G401 (cell line): ENCODE measurements at regions not wholly inside any gene's neighbourhood (a gene's known extent, or its start where the extent isn't known, plus 50 kb on each side); places are given as distances from the start of the nearest gene placed in this dataset.
"Not testable (repeated sequence)": the region's sequence is repeated elsewhere in the genome, so short reads cannot be mapped to it uniquely, and the experiment has no call there.

Experiments
- DNase-seq: peaks from one replicate; pipeline ENCODE4 v3.0.0-alpha.2; 2015; ENCODE audit warnings: low spot score
- in situ Hi-C: cut with HindIII; loops from 2 replicates; pipeline ENCODE4 v1.10.0; 2016; ENCODE audit warnings: low sequenced_read_pairs, mixed read lengths

DNA sequence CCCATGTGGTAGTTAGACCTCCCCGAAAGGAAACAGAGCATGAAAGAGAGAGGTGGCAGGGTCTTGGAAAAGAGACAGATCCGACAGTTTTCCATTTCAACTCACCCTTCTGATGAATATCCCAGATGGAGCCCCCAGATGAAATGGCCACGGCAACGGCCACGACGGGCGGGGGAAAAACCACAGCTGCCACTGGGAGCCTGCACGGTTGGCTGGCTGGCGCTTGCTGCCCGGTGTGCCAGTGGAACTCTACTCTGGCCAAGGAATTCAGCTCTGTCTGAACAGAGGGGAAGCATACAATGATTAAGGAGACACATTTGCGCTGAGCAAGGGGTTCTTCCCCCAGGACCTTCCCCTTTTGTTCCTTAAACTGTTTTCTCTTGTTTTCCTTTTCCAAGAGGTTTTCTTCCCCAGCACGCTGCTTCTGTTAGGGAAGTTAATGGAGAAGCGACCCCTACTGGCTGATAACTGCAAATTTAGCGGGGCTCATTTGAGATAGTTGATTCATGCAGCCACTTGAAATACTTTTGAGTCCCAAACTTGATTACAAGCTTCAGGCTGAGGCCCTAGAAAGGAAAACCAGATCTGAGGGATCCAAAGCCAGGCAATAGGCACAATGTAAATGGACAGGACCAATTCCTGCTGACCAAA is 1122.5 kb downstream of the NCAM2 start:
- in situ Hi-C loops = no loop called here
- DNase-seq = no peak

GRCh38 chr21:22125581-22125980 is 1127.4 kb downstream of the NCAM2 start:
- DNase-seq = no peak
- in situ Hi-C loops = no loop called here

DNA sequence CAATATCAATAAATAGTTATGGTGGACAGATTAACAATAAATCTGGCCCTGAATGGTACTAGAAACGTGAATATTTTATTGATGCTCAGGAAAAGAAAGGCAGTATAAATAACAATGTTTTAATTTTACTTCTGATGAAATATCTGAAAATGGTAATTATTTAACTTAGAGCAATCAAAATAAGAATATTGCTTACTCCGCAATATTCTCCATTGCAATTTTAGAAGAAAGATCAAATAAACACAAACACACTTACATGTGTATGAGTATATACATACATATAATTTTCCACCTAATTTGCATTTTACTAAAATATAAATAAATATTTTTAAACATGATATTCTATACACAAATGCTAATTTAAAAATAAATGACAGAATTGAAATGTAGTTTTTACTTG is 1130.5 kb downstream of the NCAM2 start:
- no peak for DNase-seq
- in situ Hi-C loops = no loop called here

GRCh38 chr21:22132358-22133071 is 1134.3 kb downstream of the NCAM2 start:
- DNase-seq = no peak
- in situ Hi-C loops = no loop called here

- in situ Hi-C loops = no loop called here
- no peak for DNase-seq
Observed at GRCh38 chr21:22136740-22137139, 1138.5 kb downstream of the NCAM2 start.

- no peak for DNase-seq
- in situ Hi-C loops = no loop called here
Observed at GRCh38 chr21:22138297-22139016, 1140.2 kb downstream of the NCAM2 start.

GRCh38 chr21:22145545-22145944 is 1147.3 kb downstream of the NCAM2 start:
- no peak for DNase-seq
- in situ Hi-C loops = no loop called here

DNA sequence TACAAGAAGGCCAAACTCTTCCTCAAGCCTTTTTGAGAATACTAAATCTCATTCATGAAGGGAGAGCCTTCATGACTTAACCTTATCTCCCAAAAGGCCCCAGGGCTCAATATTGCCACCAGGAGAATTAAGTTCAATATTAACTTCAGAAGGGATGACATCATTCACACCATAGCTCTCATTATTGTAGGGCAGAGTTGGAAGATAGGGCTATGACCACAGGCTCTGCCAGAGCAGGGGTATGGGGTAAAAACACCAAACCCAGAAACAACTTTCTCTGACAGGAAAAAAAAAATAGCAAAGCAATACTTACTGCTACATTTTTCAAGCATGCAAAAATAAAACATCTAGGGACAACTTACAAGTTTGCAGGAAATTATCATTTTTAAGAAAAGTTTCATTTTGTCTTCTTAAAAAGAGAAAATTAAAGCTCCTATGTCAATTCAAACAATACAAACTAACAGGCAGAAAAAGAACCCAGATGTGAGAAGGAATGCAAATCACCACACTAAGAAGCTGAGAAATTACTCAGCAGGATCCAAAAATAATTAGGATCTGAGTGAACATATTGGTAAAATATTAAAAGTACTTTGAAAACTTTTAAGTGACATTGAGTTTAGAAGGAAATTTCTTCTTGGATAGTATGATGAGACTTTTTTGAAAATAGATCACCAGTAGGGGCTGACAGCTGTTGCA is 1156.5 kb downstream of the NCAM2 start:
- no peak for DNase-seq
- in situ Hi-C loops = no loop called here

GRCh38 chr21:22164912-22165311 is 1166.7 kb downstream of the NCAM2 start:
- in situ Hi-C loops = no loop called here
- no peak for DNase-seq

DNA sequence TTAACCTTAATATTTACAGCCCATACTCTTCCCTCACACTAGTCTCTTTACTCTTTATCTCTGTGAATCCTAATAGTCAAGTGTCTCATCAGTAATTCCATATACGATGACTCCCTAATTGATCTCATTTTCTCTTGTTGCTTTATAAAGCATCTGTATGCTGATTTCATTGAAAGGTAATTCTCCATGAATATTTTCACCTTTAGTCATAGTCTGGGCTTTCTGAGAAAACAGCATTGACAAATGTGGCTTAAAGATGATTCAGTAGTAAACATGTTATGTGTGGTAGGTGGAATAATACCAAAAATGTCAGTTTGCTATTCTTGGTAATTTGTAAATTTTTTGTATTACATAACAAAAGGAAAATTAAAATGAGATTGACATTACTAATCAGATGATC is 1176.5 kb downstream of the NCAM2 start:
- no peak for DNase-seq
- in situ Hi-C loops = no loop called here

DNA sequence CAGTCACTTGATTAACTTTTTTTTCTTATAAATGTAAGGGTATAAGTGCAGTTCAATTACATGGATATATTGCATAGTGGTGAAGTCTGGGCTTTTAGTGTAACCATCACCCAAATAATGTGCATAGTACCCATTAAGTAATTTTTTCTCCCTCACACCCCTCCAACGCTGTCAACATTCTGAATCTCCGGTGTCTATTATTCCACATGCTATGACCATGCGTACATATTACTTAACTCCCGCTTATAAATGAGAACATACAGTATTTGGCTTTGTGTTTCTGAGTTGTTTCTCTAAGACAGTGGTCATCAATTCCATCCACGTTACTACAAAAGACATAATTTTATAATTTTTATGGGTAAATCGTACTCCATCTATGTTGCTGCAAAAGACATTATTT is 1191.1 kb downstream of the NCAM2 start:
- DNase-seq = no peak
- in situ Hi-C loops = no loop called here

DNA sequence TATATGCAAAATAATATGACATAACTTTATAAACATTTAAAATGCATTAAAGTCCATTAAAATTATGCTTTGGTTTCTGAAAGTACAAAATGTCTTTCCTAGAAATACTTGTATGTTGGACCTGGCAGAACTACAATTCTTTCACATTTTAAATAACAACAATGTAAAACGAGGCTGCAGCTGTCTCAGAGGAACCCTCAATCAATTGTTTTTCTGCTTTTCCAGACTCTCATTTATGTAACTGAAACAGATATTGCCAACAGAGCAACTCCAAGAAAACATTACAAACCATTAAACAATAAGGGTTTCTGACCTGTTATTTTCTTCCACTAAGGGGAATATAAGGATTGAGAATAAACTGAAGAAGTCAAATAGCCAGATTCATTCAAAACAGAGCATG is 1193.4 kb downstream of the NCAM2 start:
- in situ Hi-C loops = no loop called here
- no peak for DNase-seq

- in situ Hi-C loops = no loop called here
- no peak for DNase-seq
Observed at GRCh38 chr21:22192766-22193165, 1194.6 kb downstream of the NCAM2 start.

GRCh38 chr21:22194986-22195385 is 1196.8 kb downstream of the NCAM2 start:
- in situ Hi-C loops, DNase-seq: not testable (repeated sequence)

- in situ Hi-C loops = no loop called here
- no peak for DNase-seq
Observed at GRCh38 chr21:22200378-22201092, 1202.3 kb downstream of the NCAM2 start.

GRCh38 chr21:22201126-22201525 is 1202.9 kb downstream of the NCAM2 start:
- in situ Hi-C loops = no loop called here
- no peak for DNase-seq

GRCh38 chr21:22201669-22202068 is 1203.5 kb downstream of the NCAM2 start:
- no peak for DNase-seq
- in situ Hi-C loops = no loop called here

DNA sequence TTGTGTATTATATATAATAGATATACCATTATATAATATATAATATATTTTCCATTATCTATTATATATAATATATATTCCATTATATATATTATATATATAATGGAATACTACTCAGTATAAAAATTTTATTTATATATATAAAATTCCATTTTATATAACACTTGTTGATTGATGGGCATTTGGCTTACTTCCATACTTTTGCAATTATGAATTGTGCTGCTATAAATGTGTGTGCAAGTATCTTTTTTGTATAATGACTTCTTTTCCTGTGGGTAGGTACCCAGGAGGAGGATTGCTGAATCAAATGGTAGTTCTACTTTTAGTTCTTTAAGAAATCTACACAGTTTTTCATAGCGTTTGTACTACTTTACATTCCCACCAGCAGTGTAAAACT is 1211.1 kb downstream of the NCAM2 start:
- in situ Hi-C loops = no loop called here
- DNase-seq = no peak

DNA sequence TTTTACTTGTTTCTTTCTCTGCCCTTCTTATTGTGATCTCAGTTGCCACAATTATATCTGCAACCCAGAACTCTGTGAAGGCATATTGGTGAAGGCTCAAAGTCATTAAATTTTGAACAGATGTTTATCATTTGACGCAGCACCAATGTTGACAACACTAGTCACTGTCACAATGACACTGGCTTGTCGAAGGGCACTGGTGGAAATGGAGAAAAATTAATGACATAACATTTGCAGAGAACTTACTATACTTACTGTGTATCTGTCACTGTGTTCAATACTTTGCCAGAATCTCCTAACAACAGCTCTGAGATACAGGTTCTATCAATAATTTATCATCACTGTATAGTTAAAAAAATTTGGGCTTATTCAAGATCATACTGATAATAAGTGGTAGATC is 1213.7 kb downstream of the NCAM2 start:
- no peak for DNase-seq
- in situ Hi-C loops = no loop called here
